Uterus (tissue), 3 donors: ENCODE measurements at regions not wholly inside any gene's neighbourhood (a gene's known extent, or its start where the extent isn't known, plus 50 kb on each side); places are given as distances from the start of the nearest gene placed in this dataset.

Experiments used
- DNase-seq, 2 donors: peaks; one replicate each; pipeline ENCODE4 v3.0.0-alpha.2; 2019 to 2020
- H3K27ac ChIP-seq, 2 donors: fragments of 200-600 bp; sonication (generic); 1 replicate in 1 of 2; 2 replicates in 1 of 2; pipeline ENCODE4 v1.5.1; 2016 to 2018
- H3K27me3 ChIP-seq, 2 donors: fragments of 200-600 bp; sonication (generic); one replicate each; pipeline ENCODE4 v1.5.1; 2018 to 2019; ENCODE audit warnings: control low read depth in 1 of 2
- H3K36me3 ChIP-seq, 2 donors: fragments of 200-600 bp; sonication (generic); one replicate each; pipeline ENCODE4 v1.5.1; 2019; ENCODE audit warnings: control low read depth in 1 of 2
- H3K4me1 ChIP-seq, 2 donors: fragments of 200-600 bp; sonication (generic); one replicate each; pipeline ENCODE4 v1.5.1; 2018 to 2019; ENCODE audit warnings: control low read depth in 1 of 2
- H3K4me3 ChIP-seq, 2 donors: fragments of 200-600 bp; sonication (generic); 1 replicate in 1 of 2; 2 replicates in 1 of 2; pipeline ENCODE4 v1.5.1; 2018 to 2019; ENCODE audit warnings: mild to moderate bottlenecking in 1 of 2
- H3K9me3 ChIP-seq, 2 donors: fragments of 200-600 bp; sonication (generic); one replicate each; pipeline ENCODE4 v1.5.1; 2019; ENCODE audit warnings: control low read depth in 1 of 2
- POLR2A ChIP-seq, 2 donors: fragments of 450-650 bp; IDR thresholded peaks; one replicate each; pipeline ENCODE4 v1.6.1; 2016; ENCODE audit warnings: antibody characterized with exemption in 2 of 2, mild to moderate bottlenecking in 1 of 2, moderate library complexity in 1 of 2
- intact Hi-C: fragments of 100-400 bp; cut with DNase I; formaldehyde crosslinking; loops from one replicate; pipeline ENCODE4 v1.15.1; 2023; ENCODE audit warnings: low total_unique reads
- TF ChIP-seq, protein P1 (sequence below), 4 experiments: fragments of 200-600 bp in 2 of 4; fragments of 450-650 bp in 2 of 4; sonication (generic) in 2 of 4; IDR thresholded peaks; one replicate each; pipeline ENCODE4 v1.5.1; 2016 to 2019; ENCODE audit warnings: antibody characterized with exemption in 4 of 4, mild to moderate bottlenecking in 2 of 4, moderate library complexity in 1 of 4
- donor health status: DM: yes; HTN: yes; CAD: no.

DNA sequence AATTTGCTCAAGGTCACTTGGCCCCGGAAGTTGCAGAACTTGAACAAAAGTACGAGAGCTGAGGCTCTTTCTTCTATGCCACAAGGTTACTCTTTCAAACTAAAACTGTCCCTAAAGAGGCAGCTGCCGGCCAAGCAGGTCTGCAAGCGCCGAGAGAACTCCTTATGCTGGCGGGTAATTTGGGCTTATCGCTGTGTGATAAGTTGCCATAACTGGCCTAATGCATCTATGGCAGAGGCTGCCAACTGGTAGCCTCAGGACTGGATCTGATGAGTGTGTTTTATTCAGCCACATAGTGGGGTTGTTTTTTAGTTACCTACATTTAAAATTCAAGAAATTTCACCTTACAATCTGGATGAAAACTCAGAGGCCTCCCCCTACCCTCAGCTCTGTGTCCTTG lies 68.1 kb upstream of the SPOCK1 start:
- H3K36me3 ChIP-seq: no peaks in the 10 kb centered on the region
- H3K27me3 ChIP-seq: no peaks in the 10 kb centered on the region
- no peak for DNase-seq
- intact Hi-C loops: no loop called here
- peaks cover 0 to 6% of the 10 kb centered on the region in 2 donors for H3K4me1 ChIP-seq
- H3K27ac ChIP-seq: no peak overlapping the region
- H3K9me3 ChIP-seq: no peaks in the 10 kb centered on the region
- H3K4me3 ChIP-seq: no peak overlapping the region
- TF ChIP-seq, protein P1, sequence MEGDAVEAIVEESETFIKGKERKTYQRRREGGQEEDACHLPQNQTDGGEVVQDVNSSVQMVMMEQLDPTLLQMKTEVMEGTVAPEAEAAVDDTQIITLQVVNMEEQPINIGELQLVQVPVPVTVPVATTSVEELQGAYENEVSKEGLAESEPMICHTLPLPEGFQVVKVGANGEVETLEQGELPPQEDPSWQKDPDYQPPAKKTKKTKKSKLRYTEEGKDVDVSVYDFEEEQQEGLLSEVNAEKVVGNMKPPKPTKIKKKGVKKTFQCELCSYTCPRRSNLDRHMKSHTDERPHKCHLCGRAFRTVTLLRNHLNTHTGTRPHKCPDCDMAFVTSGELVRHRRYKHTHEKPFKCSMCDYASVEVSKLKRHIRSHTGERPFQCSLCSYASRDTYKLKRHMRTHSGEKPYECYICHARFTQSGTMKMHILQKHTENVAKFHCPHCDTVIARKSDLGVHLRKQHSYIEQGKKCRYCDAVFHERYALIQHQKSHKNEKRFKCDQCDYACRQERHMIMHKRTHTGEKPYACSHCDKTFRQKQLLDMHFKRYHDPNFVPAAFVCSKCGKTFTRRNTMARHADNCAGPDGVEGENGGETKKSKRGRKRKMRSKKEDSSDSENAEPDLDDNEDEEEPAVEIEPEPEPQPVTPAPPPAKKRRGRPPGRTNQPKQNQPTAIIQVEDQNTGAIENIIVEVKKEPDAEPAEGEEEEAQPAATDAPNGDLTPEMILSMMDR (IDR thresholded peaks at IDR 0.05): no peak
- TF ChIP-seq POLR2A (IDR thresholded peaks at IDR 0.05): no peak

DNA sequence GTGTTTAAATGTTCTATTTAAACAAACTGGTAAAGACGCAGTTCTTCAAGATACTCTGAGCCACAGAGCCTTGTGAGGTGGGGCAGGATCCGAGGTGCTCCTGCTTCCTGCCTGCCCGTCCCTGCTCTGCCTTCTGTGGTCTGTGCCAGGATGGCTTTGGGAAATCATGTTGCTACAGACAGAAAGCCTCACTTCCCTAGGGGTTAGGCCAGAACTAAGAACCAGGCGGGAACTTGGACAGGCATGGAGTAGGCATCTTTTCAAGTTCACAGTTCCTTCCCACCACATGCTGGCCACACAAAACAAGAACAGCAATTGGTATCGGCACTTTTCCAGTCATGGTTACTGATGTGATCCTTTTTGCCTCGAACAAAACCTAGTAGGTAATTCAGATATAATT lies 67.7 kb upstream of the SPOCK1 start:
- no peak overlapping the region for H3K4me3 ChIP-seq
- DNase-seq: no peak
- no peaks in the 10 kb centered on the region for H3K27me3 ChIP-seq
- no peaks in the 10 kb centered on the region for H3K9me3 ChIP-seq
- H3K36me3 ChIP-seq: no peaks in the 10 kb centered on the region
- intact Hi-C loops: no loop called here
- TF ChIP-seq, protein P1 (IDR thresholded peaks at IDR 0.05): no peak
- TF ChIP-seq POLR2A (IDR thresholded peaks at IDR 0.05): no peak
- peaks cover 0 to 6% of the 10 kb centered on the region in 2 donors for H3K4me1 ChIP-seq
- H3K27ac ChIP-seq: no peak overlapping the region

DNA sequence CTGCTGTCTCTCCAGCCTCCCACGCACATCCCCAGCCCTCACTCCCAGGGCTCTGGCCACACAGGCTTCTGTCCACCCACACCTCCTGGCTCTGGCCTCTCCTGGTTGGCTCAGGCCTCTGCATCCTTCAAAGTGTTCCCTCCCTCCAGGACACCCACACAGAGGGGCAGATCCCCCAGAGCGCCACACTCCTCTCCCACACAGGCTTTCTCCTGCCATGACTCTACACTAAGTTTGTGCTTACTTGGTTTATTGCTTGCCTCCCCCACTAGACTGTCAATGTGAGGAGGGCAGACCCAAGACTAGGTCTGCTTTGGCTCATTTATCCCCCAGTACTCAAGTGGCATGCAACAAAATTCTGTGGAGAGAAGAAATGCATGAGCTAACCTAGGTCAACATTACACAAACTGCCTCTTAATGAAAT lies 67.0 kb upstream of the SPOCK1 start:
- DNase-seq: no peak
- Histone ChIP-seq H3K27me3 (no peaks in the 10 kb centered on the region), H3K36me3 (no peaks in the 10 kb centered on the region), H3K9me3 (no peaks in the 10 kb centered on the region), H3K4me3 (no peak overlapping the region), H3K4me1 (peaks cover 0 to 6% of the 10 kb centered on the region in 2 donors), H3K27ac (no peak overlapping the region)
- TF ChIP-seq POLR2A (IDR thresholded peaks at IDR 0.05): no peak
- TF ChIP-seq, protein P1 (IDR thresholded peaks at IDR 0.05): no peak
- intact Hi-C loops: no loop called here

DNA sequence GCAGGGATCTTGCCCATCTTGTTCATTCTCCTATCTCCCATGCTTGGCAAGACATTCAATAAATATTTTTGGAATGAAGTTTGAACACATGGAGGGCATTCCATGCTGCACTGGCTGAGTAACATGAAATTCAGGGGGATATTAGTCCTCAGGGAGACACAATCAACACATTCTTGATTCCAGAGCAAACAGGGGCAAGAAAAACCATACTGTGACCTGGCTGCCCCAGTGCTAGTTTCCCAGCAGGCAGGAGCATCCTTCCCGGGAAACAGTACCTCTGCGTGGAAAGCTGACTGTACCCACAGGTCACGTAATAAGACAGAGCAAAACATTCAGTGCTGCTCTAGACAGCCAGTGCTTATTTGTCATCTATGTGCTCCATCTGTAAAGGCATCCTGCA lies 66.3 kb upstream of the SPOCK1 start:
- intact Hi-C loops: no loop called here
- H3K36me3 ChIP-seq: no peaks in the 10 kb centered on the region
- no peaks in the 10 kb centered on the region for H3K27me3 ChIP-seq
- H3K9me3 ChIP-seq: no peaks in the 10 kb centered on the region
- no peak overlapping the region for H3K27ac ChIP-seq
- DNase-seq: no peak
- H3K4me3 ChIP-seq: no peak overlapping the region
- TF ChIP-seq POLR2A (IDR thresholded peaks at IDR 0.05): no peak
- peaks cover 0 to 6% of the 10 kb centered on the region in 2 donors for H3K4me1 ChIP-seq

DNA sequence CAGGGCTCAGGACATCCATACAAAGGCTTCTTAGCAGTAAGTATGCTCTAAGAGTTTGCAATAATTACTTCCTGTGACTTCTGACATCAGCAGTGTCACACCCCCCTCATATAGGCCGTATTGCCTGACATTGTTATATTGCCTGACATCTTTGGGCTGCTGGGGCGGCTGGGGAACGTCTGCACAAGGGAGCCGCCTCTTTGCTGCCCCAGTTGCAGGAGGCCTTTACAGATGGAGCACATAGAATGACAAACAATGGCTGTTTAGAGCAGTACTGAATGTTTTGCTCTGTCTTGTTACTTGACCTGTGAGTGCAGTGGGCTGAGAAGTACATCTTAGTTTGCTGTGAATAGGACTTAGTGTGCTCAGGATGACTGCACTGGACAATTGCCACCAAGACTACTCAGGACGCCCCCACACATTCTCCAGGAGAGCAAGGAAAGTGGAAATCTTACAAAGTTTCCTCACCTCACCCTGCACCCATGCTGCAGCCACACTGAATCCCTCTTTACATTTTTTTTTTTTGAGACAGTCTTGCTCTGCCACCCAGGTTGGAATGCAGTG lies 65.4 kb upstream of the SPOCK1 start:
- DNase-seq: no peak
- Histone ChIP-seq H3K27ac (peak overlapping the region in 1 of 2 donors; percentile 13), H3K4me1 (peaks cover 0 to 6% of the 10 kb centered on the region in 2 donors), H3K27me3 (no peaks in the 10 kb centered on the region), H3K4me3 (no peak overlapping the region), H3K9me3 (no peaks in the 10 kb centered on the region), H3K36me3 (no peaks in the 10 kb centered on the region)
- TF ChIP-seq, protein P1 (IDR thresholded peaks at IDR 0.05): no peak
- no peak for TF ChIP-seq POLR2A (IDR thresholded peaks at IDR 0.05)
- intact Hi-C loops: no loop called here
